PFSK-1 (cell line): ENCODE measurements at regions not wholly inside any gene's neighbourhood (a gene's known extent, or its start where the extent isn't known, plus 50 kb on each side); places are given as distances from the start of the nearest gene placed in this dataset.

Source experiments
- FOXP2 ChIP-seq: optimal IDR thresholded peaks from 2 replicates; pipeline ENCODE3; 2011; ENCODE audit warnings: borderline replicate concordance, control low read depth, inconsistent platforms; ENCODE audit not compliant: insufficient read depth; ENCODE audit errors: extremely low read length, extremely low read depth
- POLR2AphosphoS5 ChIP-seq: IDR thresholded peaks from 2 replicates; pipeline ENCODE4 v1.6.1; 2012; ENCODE audit warnings: low read depth, mild to moderate bottlenecking, control low read depth, low read length, moderate library complexity
- REST ChIP-seq, 2 experiments: IDR thresholded peaks; 2 replicates each; pipeline versions ENCODE4 v1.6.1 to v1.8.0; 2011 to 2012; ENCODE audit warnings: low read depth in 2 of 2, low read length in 2 of 2, control low read depth in 1 of 2, inconsistent platforms in 1 of 2, mild to moderate bottlenecking in 1 of 2, moderate library complexity in 1 of 2; ENCODE audit not compliant: insufficient read depth in 1 of 2
- SIN3A ChIP-seq: IDR thresholded peaks from 2 replicates; pipeline ENCODE4 v1.6.1; 2012; ENCODE audit warnings: mild to moderate bottlenecking, low read length, moderate library complexity, borderline replicate concordance; ENCODE audit not compliant: insufficient read depth
- TAF1 ChIP-seq: IDR thresholded peaks from 2 replicates; pipeline ENCODE4 v1.6.1; 2012; ENCODE audit warnings: low read length, control low read depth, borderline replicate concordance; ENCODE audit not compliant: insufficient read depth

GRCh38 chr7:115474137-115474536 is 552.2 kb downstream of the MDFIC start:
- no peak for TF ChIP-seq TAF1
- TF ChIP-seq FOXP2: no peak
- TF ChIP-seq POLR2AphosphoS5: no peak
- TF ChIP-seq REST (IDR thresholded peaks at IDR 0.05; ENCODE audit: insufficient read depth in 1 of 2, low read depth in 2 of 2, low read length in 2 of 2): no peak
- TF ChIP-seq SIN3A: no peak

GRCh38 chr7:115471891-115472290 is 550.0 kb downstream of the MDFIC start:
- no peak for TF ChIP-seq REST (IDR thresholded peaks at IDR 0.05; ENCODE audit: insufficient read depth in 1 of 2, low read depth in 2 of 2, low read length in 2 of 2)
- no peak for TF ChIP-seq SIN3A
- no peak for TF ChIP-seq FOXP2

GRCh38 chr7:115462301-115463015 is 540.6 kb downstream of the MDFIC start:
- TF ChIP-seq FOXP2 (no peak), TAF1 (no peak), SIN3A (no peak), POLR2AphosphoS5 (no peak)

- no peak for TF ChIP-seq REST (IDR thresholded peaks at IDR 0.05; ENCODE audit: insufficient read depth in 1 of 2, low read depth in 2 of 2, low read length in 2 of 2)
- no peak for TF ChIP-seq POLR2AphosphoS5
- TF ChIP-seq SIN3A: no peak
- TF ChIP-seq FOXP2: no peak
- no peak for TF ChIP-seq TAF1
Measured at GRCh38 chr7:115449689-115450088, 527.8 kb downstream of the MDFIC start.

GRCh38 chr7:115447495-115447894 is 525.6 kb downstream of the MDFIC start:
- no peak for TF ChIP-seq SIN3A
- no peak for TF ChIP-seq FOXP2
- no peak for TF ChIP-seq POLR2AphosphoS5
- TF ChIP-seq TAF1: no peak
- no peak for TF ChIP-seq REST (IDR thresholded peaks at IDR 0.05; ENCODE audit: insufficient read depth in 1 of 2, low read depth in 2 of 2, low read length in 2 of 2)
